NOMO-1 treated with DMSO at 0.1 percent for 48 hours (cell line): ENCODE measurements at regions not wholly inside any gene's neighbourhood (a gene's known extent, or its start where the extent isn't known, plus 50 kb on each side); places are given as distances from the start of the nearest gene placed in this dataset.
A peak's percentile ranks its signal among the peaks of the same experiment; 100 is the strongest.
"Not testable (repeated sequence)": the region's sequence is repeated elsewhere in the genome, so short reads cannot be mapped to it uniquely, and the experiment has no call there.

Experiments
- DNase-seq: peaks from one replicate; lab custom pipeline; 2025; ENCODE audit not compliant: unreplicated experiment; lab: John Stamatoyannopoulos, UW

- no peak for DNase-seq
These were observed 227.8 kb upstream of the RBMS1 start for GRCh38 chr2:160721089-160722040.

DNA sequence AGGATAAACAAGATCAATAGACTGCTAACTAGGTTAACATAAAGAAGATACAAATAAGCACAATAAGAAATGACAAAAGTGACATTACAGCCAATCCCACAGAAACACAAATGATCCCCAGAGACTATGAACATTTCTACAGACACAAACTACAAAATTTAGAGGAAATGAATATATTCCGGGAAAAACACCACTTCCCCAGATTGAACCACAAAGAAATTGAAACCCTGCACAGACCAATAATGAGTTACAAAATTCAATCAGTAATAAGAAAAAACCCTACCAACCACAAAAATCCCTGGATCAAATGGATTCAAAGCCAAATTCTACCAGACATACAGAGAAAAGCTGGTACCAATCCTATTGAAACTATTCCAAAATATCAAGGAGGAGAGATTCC, 232.4 kb upstream of the RBMS1 start:
- DNase-seq: no peak

GRCh38 chr2:160730296-160730995, 236.8 kb upstream of the RBMS1 start:
- DNase-seq: no peak

DNA sequence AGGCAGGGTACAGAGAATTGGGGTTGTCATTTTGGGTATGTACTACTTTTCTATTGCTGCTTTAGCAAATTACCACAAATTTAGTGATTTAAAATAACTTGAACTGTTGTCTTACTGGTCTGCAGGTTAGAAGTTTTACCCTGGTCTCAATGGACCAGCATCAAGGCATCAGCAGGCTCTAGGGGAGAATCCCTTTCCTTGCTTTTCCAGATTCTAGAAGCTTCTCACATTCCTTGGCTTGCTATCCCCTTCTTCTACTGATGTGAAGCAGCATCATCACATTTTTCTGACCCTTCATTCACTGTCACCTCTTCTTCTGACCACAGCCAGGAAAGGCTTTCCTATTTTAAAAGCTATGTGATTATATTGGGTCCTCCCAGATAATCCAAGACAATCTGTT, 237.8 kb upstream of the RBMS1 start:
- no peak for DNase-seq

- DNase-seq: no peak
These were observed 238.2 kb upstream of the RBMS1 start for GRCh38 chr2:160731856-160732255.

DNA sequence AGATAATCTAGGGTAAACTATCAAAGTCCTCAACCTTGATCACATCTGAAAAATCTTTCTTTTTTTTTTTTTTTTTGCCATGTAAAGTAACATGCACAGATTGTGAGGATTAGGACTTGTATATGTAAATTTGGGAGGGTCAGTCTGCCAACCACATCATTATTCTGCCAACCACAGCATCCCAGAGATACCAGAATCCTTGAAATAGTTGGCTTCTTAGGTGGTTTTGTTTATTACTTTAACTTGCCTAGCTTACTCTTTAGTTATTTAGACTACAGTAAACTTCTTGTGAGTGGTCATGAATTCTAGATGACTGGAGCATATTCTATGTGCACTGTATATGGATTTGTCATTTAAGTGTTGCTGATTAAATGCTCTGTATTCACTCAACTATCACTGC, 242.1 kb upstream of the RBMS1 start:
- DNase-seq: no peak

DNA sequence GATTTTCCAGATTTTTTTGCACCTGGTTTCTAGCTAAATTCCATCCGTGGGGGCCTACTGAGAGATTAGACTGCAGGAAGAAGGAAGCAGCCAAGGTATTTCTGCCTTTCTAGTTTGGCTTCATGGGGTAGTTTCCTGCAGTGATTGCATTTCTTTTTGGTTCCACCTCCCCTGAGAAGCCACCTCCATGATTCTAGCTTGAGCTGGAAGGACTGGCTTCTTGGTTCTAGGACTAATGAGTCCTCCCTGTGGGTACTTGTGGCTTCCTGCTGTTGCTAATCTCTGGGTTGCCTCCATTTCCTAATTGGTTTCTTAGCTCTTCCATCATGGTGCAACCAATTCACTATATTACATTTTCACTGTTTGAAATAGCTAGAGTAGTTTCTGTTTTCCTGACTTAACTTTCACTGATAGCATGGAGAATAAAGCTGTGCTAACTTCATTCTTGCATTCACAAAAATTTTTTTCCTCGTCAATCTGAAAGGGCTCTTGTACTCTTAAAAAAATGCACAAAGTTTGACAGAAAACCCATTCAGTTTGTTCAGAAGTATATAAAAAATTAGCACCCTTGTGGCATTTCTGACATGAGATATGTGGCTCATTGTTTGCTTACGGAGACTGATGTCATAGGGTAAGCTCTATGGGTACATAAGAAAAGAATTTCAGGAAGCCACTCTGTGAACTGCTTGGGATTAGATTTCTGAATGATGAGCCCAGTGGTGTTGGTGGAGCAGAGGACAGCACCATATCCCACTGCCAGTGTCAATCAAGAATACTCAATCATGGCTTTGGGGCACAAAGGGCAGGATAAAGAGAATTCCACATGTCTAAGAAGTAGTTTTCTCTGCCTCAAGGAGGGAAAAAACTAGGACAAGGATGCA, 242.8 kb upstream of the RBMS1 start:
- no peak for DNase-seq

- no peak for DNase-seq
These were observed 243.6 kb upstream of the RBMS1 start for GRCh38 chr2:160737247-160737646.

DNA sequence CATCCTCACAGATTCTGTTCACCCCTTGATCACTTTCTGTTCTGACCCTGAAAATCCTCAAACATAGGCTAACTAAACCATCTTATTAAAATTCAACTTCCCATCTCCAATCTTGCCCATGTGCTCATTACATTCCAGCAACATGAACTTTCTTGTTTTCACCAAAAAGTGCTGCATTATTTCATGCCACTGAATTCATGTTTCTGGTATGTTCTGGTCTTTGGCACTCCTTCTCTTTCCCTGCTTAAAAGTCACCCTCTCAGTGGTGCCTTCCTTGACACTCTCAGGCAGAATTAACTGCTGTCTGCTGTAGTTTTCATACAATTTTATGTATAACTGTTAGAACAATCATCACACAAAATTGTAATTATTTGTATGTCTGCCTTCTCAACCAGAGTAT, 247.7 kb upstream of the RBMS1 start:
- DNase-seq: no peak

- no peak for DNase-seq
These were observed 248.2 kb upstream of the RBMS1 start for GRCh38 chr2:160741815-160742214.

DNA sequence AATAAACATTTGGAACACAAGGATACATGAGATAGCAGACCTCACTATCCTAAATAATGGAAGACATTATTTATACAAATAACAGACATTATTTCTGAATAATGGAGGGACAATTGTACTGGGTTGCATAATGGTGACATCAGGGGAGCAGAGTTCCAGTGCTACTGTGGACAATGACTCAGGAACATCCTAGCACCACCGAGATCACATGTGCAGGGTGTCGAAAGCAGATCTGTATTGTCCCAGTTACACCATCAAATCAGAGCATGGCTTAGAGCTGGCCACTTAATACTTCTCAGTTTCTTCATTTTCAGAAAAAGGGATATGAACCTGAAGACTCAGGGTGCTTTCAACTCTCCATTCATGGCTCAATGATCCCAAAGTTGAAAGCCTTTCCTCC, 249.1 kb upstream of the RBMS1 start:
- DNase-seq: peak; percentile 57

- no peak for DNase-seq
These were observed 254.0 kb upstream of the RBMS1 start for GRCh38 chr2:160747501-160748170.

DNA sequence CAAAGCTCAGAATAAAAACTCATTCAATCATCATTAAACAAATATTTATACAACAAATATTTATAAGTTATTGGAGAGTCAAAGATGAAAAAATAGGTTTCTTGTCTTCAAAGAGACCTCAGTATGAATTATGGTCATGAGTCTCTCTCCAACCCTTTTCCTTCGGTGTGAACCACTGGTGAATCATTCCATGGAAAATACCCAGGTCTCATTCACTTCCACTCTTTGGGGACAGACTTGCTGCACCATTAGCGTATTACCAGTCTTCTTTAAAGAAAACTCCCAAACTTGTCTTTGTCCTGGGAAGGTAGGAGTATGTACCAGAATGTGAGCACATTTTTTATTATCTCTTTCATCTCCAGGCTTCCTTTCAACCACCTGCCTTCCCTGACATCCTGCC, 257.4 kb upstream of the RBMS1 start:
- DNase-seq: no peak

DNA sequence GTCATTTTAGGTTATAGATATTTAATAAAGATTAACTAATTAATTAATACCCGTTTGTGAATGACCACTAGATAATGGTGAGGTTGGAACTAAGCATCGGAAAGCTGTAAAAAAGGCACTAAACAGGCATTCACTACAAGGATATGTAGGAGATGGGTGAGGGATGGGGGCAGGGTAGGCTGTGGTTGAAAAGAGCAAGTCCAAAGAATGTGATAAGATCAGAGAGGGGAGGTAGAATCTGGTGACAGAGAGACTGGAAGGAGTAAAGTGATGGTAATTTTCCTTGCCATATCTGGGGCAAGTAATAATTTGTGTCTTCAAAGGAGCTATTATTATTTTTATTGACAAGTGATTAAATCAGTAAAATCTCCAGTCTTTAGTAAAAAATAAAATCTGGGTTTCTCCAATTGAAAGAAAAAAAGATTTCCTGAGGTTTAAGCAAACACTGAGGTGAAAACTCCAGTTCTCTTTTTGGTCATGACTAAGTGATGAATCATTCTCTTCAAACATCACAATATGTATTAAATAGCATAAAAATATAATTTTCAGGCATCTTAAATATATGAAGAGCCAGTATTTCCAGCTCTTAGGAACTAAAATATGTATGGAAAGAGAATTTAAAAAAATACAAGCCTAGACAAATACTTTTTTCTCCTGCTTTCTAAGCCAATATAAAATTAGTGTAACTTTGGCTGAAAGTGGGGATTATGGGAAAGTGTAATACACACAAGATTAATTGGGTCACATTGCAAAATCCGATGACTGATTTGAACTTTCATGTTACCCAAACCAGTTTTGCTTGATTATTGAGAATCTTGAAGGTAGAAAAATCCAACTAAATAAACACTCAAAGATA, 259.1 kb upstream of the RBMS1 start:
- DNase-seq: no peak

DNA sequence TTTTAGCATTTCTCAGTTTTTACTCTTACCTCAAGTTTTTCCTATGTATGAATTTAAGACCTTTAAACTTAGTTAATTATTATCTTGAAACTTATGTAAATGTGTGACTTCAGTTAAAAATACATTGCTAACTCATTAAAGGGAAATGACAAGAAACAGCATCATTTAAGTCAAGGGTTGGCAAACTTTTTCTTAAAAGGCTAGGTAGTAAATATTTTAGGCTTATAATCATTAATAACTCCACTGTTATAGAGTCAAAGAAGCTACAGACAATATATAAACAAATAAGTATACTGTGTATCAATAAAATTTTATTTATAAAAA, 259.7 kb upstream of the RBMS1 start:
- DNase-seq: no peak

GRCh38 chr2:160753960-160754359, 260.4 kb upstream of the RBMS1 start:
- no peak for DNase-seq

DNA sequence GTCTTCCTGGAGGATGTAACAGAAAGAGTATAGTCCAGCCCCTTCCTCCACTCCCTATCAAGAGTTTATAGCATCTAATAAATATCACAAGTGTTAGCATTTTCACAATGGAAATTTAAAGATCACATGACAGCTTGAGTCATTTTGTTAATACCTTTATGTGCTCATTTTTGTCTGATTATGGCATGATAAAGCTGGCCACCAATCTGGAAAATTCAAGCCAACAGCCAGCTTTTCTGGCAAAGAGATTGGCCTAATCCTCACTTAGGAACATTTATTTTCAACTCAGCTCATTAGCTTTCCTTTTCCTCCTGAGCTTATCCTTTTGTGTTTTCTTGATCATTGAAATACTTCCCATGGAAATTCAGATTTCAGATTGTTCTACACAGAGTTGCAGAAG, 262.9 kb upstream of the RBMS1 start:
- no peak for DNase-seq

DNA sequence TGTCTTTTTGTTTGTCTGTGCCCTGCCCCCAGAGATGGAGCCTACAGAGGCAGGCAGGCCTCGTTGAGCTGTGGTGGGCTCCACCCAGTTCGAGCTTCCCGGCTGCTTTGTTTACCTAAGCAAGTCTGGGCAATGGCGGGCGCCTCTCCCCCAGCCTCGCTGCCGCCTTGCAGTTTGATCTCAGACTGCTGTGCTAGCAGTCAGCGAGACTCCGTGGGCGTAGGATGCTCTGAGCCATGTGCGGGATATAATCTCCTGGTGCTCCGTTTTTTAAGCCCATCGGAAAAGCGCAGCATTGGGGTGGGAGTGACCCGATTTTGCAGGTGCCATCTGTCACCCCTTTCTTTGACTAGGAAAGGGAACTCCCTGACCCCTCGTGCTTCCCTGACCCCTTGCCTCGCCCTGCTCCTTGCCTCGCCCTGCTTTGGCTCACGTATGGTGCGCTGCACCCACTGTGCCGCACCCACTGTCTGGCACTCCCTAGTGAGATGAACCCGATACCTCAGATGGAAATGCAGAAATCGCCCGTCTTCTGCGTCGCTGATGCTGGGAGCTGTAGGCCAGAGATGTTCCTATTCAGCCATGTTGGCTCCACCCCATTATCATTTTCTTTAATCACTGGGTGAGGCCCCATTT, 269.0 kb upstream of the RBMS1 start:
- not testable (repeated sequence) for DNase-seq

GRCh38 chr2:160783474-160783873, 289.9 kb upstream of the RBMS1 start:
- no peak for DNase-seq

DNA sequence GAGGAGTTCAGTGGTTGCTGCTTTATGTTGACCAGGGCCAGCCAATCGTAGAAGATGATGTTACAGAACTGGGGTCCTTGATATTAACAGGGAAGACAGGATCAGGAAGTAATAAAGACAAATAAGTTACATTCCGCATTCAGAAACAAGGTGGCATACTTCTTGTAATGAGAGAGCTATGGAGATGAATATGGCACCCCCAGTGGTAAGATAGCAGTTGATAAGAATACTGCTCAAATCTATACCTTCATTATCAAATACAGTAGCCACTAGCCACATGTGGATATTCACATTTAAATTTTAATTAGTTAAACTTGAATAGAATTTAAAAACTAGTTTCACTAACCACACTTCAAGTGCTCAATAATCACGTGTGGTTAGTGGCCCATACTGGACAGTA, 290.4 kb upstream of the RBMS1 start:
- no peak for DNase-seq
